GM21825 (cell line): ENCODE measurements at regions not wholly inside any gene's neighbourhood (a gene's known extent, or its start where the extent isn't known, plus 50 kb on each side); places are given as distances from the start of the nearest gene placed in this dataset.
A peak's percentile ranks its signal among the peaks of the same experiment; 100 is the strongest.
"Not testable (repeated sequence)": the region's sequence is repeated elsewhere in the genome, so short reads cannot be mapped to it uniquely, and the experiment has no call there.

ENCODE experiments used
- ATAC-seq: cut with Tn5 transposase; IDR thresholded peaks from one replicate; pipeline ENCODE4 v1.9.1; 2021; ENCODE audit warnings: mild to moderate bottlenecking, moderate library complexity; ENCODE audit not compliant: unreplicated experiment

DNA sequence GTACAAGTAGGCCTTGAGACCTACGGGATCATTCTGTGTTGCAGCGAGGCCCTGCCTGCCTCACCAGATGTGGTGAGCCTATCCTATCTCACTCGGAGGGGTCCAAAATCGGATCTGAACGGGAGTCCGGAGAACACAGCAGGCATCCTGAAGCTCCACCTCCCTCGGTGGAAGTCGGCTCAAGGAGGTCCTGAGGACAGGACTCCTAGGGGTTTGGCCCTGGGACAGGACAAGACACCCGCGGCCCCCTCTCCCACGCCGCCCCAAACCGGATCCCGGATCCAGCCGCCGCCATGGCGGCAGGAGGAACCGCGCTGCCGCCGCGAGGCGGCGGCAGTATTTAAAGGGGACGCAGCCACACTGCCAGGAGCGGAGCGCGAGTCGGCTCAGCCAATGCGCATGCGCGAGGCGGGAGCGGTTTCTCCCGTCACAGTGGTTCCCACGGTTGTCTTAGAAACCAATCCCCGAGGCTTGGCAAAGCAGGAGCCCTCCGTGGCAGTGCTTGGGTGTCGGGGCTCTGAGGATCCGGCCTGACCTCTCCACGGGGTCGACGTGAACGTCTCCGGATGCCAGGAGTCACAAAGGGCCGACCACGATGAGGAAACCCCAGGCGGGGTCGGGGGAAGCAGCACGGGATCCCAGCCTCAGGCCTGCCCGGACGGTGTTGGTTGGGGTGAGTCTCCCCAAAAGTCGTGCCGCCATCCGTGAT lies 454.6 kb upstream of the ZNG1F start:
- peak; percentile 98 for ATAC-seq

DNA sequence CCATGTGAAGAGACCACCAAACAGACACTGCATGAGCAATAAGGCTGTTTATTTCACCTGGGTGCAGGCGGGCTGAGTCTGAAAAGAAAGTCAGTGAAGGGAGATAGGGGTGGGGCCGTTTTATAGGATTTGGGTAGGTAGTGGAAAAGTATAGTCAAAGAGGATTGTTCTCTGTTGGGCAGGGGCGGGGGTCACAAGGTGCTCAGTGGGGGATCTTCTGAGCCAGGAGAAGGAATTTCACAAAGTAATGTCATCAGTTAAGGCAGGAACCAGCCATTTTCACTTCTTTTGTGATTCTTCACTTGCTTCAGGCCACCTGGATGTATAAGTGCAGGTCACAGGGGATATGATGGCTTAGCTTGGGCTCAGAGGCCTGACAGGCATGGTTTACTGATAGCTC lies 444.6 kb upstream of the ZNG1F start:
- ATAC-seq = not testable (repeated sequence)

DNA sequence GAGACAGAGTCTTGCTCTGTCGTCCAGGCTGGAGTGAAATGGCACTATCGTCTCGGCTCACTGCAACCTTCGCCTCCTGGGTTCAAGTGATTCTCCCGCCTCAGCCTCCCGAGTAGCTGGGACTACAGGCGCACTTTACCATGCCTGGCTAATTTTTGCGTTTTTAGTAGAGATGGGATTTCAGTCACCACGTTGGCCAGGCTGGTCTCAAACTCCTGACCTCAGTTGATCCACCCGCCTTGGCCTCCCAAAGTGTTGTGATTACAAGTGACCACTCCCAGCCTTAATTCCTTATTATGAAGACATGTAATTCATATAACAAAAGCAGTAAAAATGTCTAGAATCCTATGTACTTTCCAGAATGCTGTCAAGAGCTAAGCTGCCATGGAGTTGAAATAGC lies 434.5 kb upstream of the ZNG1F start:
- not testable (repeated sequence) for ATAC-seq

DNA sequence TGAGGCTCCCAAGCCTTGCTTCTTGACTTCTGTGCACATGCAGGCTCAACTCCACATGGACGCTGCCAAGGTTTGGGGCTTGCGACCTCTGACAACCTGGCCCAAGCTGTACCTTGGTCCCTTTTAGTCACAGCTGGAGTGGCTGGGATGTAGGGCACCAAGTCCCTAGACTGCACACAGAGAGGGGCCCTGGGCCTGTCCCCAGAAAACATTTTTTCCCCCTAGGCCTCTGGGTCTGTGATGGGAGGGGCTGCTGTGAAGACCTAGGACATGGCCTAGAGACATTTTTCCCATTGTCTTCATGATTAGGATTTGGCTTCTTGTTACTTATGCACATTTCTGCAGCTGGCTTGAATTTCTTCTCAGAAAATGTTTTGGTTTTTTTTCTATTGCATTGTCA lies 430.1 kb upstream of the ZNG1F start:
- ATAC-seq = not testable (repeated sequence)

DNA sequence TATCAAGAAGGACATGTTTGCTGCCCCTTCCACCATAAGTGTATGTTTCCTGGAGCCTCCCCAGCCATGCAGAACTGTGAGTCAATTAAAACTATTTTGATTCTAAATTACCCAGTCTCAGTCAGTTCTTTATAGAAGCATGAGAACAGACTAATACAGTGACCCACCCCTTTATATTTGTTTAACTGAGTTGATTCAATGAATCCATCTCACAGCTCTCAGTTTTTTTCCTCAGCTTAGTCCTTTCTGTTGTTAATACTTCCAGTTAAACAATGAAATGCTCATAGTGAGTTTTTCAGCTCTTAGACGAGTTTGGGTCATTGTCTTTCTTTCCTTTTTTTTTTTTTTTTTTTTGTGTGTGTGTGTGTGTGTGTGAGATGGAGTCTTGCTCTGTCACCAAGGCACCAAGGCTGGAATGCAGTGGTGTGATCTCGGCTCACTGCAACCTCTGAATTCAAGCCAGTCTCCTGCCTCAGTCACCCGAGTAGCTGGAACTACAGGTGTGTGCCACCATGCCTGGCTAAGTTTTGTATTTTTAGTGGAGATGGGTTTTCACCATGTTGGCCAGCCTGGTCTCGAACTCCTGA lies 417.9 kb upstream of the ZNG1F start:
- not testable (repeated sequence) for ATAC-seq

DNA sequence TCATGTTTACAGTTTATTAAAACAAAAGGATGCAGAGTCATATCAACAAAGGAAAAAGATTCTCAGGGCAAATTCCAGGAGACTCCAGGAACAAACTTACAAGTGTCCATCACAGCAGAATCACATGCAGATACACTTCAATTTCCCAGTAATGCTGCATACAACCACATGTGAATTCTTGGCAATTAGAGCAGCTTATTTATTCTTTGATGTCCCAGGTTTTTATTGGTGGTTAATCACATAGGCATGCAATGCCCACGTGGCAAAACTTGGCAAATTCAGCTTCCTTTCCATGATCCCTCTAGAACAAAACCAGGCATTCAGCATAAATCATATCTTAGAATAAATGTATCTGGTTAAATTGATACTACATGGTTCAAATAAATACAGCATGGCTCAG lies 376.5 kb upstream of the ZNG1F start:
- not testable (repeated sequence) for ATAC-seq
